Neuronal stem cell (in vitro differentiated cells): ENCODE measurements at regions not wholly inside any gene's neighbourhood (a gene's known extent, or its start where the extent isn't known, plus 50 kb on each side); places are given as distances from the start of the nearest gene placed in this dataset.

Experiments
- DNase-seq: peaks from one replicate; pipeline ENCODE4 v3.0.0-alpha.2; 2013; ENCODE audit warnings: low spot score
- H2AFZ ChIP-seq: one replicate; pipeline ENCODE4 v1.6.1; 2013; ENCODE audit warnings: mild to moderate bottlenecking, low read length, inconsistent platforms
- H2AK5ac ChIP-seq: 2 replicates; pipeline ENCODE4 v1.6.1; 2013; ENCODE audit warnings: low read depth, mild to moderate bottlenecking, inconsistent platforms, low read length, moderate library complexity, mixed read lengths
- H2BK120ac ChIP-seq: 2 replicates; pipeline ENCODE4 v1.6.1; 2013; ENCODE audit warnings: low read depth, mild to moderate bottlenecking, inconsistent platforms, low read length, moderate library complexity, mixed read lengths
- H2BK12ac ChIP-seq: one replicate; pipeline ENCODE4 v1.6.1; 2013; ENCODE audit warnings: low read length, inconsistent platforms
- H2BK15ac ChIP-seq: 2 replicates; pipeline ENCODE4 v1.6.1; 2013; ENCODE audit warnings: mild to moderate bottlenecking, low read length, inconsistent platforms, mixed read lengths
- H2BK5ac ChIP-seq: one replicate; pipeline ENCODE4 v1.6.1; 2013; ENCODE audit warnings: inconsistent platforms, mild to moderate bottlenecking, low read length, moderate library complexity
- H3K14ac ChIP-seq: one replicate; pipeline ENCODE4 v1.6.1; 2013; ENCODE audit warnings: low read length, inconsistent platforms
- H3K18ac ChIP-seq: 2 replicates; pipeline ENCODE4 v1.6.1; 2013; ENCODE audit warnings: low read length, inconsistent platforms
- H3K23ac ChIP-seq: 2 replicates; pipeline ENCODE4 v1.6.1; 2013; ENCODE audit warnings: low read depth, mild to moderate bottlenecking, mixed read lengths, low read length, inconsistent platforms; ENCODE audit not compliant: poor library complexity
- H3K27ac ChIP-seq: replicated peaks from 3 replicates; pipeline ENCODE4 v1.5.1; 2013; ENCODE audit warnings: low read length, inconsistent platforms
- H3K27me3 ChIP-seq, 3 experiments: 2 replicates each; pipeline ENCODE4 v1.6.1; 2013; ENCODE audit warnings: low read length in 3 of 3, mild to moderate bottlenecking in 2 of 3, inconsistent platforms in 1 of 3, low read depth in 1 of 3, mixed read lengths in 1 of 3, moderate library complexity in 1 of 3; ENCODE audit not compliant: control insufficient read depth in 3 of 3, insufficient read depth in 3 of 3
- H3K36me3 ChIP-seq, 2 donors: replicated peaks in 1 of 2; 2 replicates each; pipeline ENCODE4 v1.6.1; 2013; ENCODE audit warnings: low read length in 2 of 2; ENCODE audit not compliant: control insufficient read depth in 2 of 2, insufficient read depth in 2 of 2
- H3K4ac ChIP-seq: 2 replicates; pipeline ENCODE4 v1.6.1; 2013; ENCODE audit warnings: inconsistent platforms, mild to moderate bottlenecking, low read length, moderate library complexity
- H3K4me1 ChIP-seq, 2 donors: 1 replicate in 1 of 2; 2 replicates in 1 of 2; pipeline ENCODE4 v1.6.1; 2013; ENCODE audit warnings: low read length in 2 of 2, low read depth in 1 of 2; ENCODE audit not compliant: control insufficient read depth in 2 of 2, insufficient read depth in 1 of 2
- H3K4me2 ChIP-seq: one replicate; pipeline ENCODE4 v1.6.1; 2013; ENCODE audit warnings: mild to moderate bottlenecking, low read length, inconsistent platforms; ENCODE audit not compliant: insufficient read depth, poor library complexity, severe bottlenecking
- H3K4me3 ChIP-seq, 2 donors: 2 replicates each; pipeline ENCODE4 v1.5.1; 2013; ENCODE audit warnings: low read length in 2 of 2, mild to moderate bottlenecking in 2 of 2, inconsistent platforms in 1 of 2, moderate library complexity in 1 of 2
- H3K79me1 ChIP-seq: one replicate; pipeline ENCODE4 v1.6.1; 2013; ENCODE audit warnings: low read depth, mild to moderate bottlenecking, inconsistent platforms, low read length, moderate library complexity
- H3K9ac ChIP-seq: one replicate; pipeline ENCODE4 v1.6.1; 2013; ENCODE audit warnings: mild to moderate bottlenecking, low read depth, low read length, inconsistent platforms; ENCODE audit not compliant: poor library complexity
- H3K9me3 ChIP-seq, 2 donors: replicated peaks in 1 of 2; 2 replicates each; pipeline versions ENCODE3 to v1.6.1; 2013; ENCODE audit warnings: low read length in 2 of 2, mild to moderate bottlenecking in 2 of 2, inconsistent platforms in 1 of 2, low read depth in 1 of 2, mixed read lengths in 1 of 2, moderate library complexity in 1 of 2; ENCODE audit not compliant: control insufficient read depth in 2 of 2, insufficient read depth in 1 of 2
- H4K8ac ChIP-seq: one replicate; pipeline ENCODE4 v1.6.1; 2013; ENCODE audit warnings: low read depth, mild to moderate bottlenecking, inconsistent platforms, low read length, moderate library complexity
- H4K91ac ChIP-seq: one replicate; pipeline ENCODE4 v1.6.1; 2013; ENCODE audit warnings: low read length, low read depth, mild to moderate bottlenecking, inconsistent platforms; ENCODE audit not compliant: poor library complexity
- WGBS, 2 donors: extraction: QIAGEN DNeasy Blood & Tissue Kit; methylation state at CpG; one replicate each; pipeline ENCODE4 v1.1.7; 2013; ENCODE audit warnings: missing lambda C conversion rate in 2 of 2, mixed read lengths in 1 of 2; ENCODE audit not compliant: insufficient read length in 2 of 2, insufficient replicate concordance in 1 of 2; ENCODE audit errors: extremely low coverage in 2 of 2; 5-methylcytosine and 5-hydroxymethylcytosine counted together

DNA sequence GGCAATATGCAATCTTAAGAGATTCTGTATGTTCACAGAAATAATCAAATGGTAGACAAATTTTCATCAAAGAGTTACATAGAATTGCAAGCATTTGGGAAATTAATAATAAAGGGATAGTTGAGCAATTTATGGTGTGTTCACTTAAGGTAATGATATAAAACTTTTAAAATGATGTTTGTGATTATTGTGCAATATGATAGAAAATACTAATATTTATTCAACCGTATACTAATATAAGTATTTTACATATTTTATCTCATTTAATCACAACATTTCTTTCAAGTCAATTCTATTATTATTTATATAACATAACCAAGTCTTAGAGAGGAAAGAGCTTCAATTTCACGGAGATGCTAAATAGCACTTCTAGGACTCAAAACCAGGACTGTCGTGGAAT is 716.8 kb upstream of the MIR17HG start:
- Histone ChIP-seq H3K23ac (no peak overlapping the region), H3K9ac (no peak overlapping the region), H3K14ac (no peak overlapping the region), H2AK5ac (no peak overlapping the region), H2BK12ac (no peak overlapping the region), H4K8ac (no peak overlapping the region), H3K4me1 (no peaks in the 10 kb centered on the region), H3K18ac (no peak overlapping the region), H3K27me3 (no peaks in the 10 kb centered on the region), H4K91ac (no peak overlapping the region), H3K9me3 (no peaks in the 10 kb centered on the region), H3K36me3 (no peaks in the 10 kb centered on the region), H2BK5ac (no peak overlapping the region), H3K4me2 (no peak overlapping the region), H3K4ac (no peak overlapping the region), H3K79me1 (no peaks in the 10 kb centered on the region), H2BK15ac (no peak overlapping the region), H3K4me3 (no peak overlapping the region), H2AFZ (no peak overlapping the region), H2BK120ac (no peak overlapping the region), H3K27ac (no peak overlapping the region)
- DNase-seq: no peak
- WGBS, 2 donors: no CpG with 5 or more reads among the region's 3 CpGs

DNA sequence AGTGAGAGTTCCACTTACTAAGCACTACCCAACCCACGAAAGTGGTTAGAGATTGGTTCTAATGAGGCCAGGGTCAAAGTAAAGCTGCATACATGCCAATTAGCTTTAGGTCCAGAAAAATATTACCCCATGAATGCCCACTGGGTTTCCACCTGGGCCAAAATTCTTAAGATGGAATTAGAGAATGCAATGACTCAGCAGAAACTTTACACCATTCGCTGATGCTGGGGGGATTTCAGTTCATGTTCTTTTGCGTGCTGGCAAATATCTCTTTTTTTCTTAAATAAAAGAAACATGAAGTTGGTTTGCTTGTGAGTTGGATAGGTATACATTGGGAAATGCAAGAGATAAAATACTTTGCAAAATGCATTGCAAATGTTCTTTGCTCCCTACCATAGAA is 715.3 kb upstream of the MIR17HG start:
- Histone ChIP-seq H2BK120ac (no peak overlapping the region), H3K9me3 (no peaks in the 10 kb centered on the region), H3K9ac (no peak overlapping the region), H2AFZ (no peak overlapping the region), H3K4me1 (no peaks in the 10 kb centered on the region), H3K79me1 (no peaks in the 10 kb centered on the region), H2BK5ac (no peak overlapping the region), H3K18ac (no peak overlapping the region), H3K4me2 (no peak overlapping the region), H3K23ac (no peak overlapping the region), H2BK12ac (no peak overlapping the region), H3K4me3 (no peak overlapping the region), H2BK15ac (no peak overlapping the region), H3K27me3 (no peaks in the 10 kb centered on the region), H3K14ac (no peak overlapping the region), H3K36me3 (no peaks in the 10 kb centered on the region), H3K27ac (no peak overlapping the region), H3K4ac (no peak overlapping the region), H2AK5ac (no peak overlapping the region), H4K91ac (no peak overlapping the region), H4K8ac (no peak overlapping the region)
- no CpG with 5 or more reads among the region's 3 CpGs for WGBS, 2 donors
- DNase-seq: no peak

- no peak overlapping the region for H3K4ac ChIP-seq
- no peak overlapping the region for H2AK5ac ChIP-seq
- H2AFZ ChIP-seq: no peak overlapping the region
- no peak overlapping the region for H2BK120ac ChIP-seq
- no peak overlapping the region for H4K91ac ChIP-seq
- no peak overlapping the region for H3K27ac ChIP-seq
- H3K14ac ChIP-seq: no peak overlapping the region
- H3K4me2 ChIP-seq: no peak overlapping the region
- H3K79me1 ChIP-seq: no peaks in the 10 kb centered on the region
- no peaks in the 10 kb centered on the region for H3K36me3 ChIP-seq
- H3K9ac ChIP-seq: no peak overlapping the region
- H3K18ac ChIP-seq: no peak overlapping the region
- no peaks in the 10 kb centered on the region for H3K9me3 ChIP-seq
- no peak overlapping the region for H2BK5ac ChIP-seq
- DNase-seq: no peak
- H3K4me3 ChIP-seq: no peak overlapping the region
- H3K4me1 ChIP-seq: no peaks in the 10 kb centered on the region
- H2BK12ac ChIP-seq: no peak overlapping the region
- H3K23ac ChIP-seq: no peak overlapping the region
- H3K27me3 ChIP-seq: no peaks in the 10 kb centered on the region
- H4K8ac ChIP-seq: no peak overlapping the region
- no peak overlapping the region for H2BK15ac ChIP-seq
These were observed 713.6 kb upstream of the MIR17HG start for GRCh38 chr13:90633849-90634248.

GRCh38 chr13:90640976-90641375 is 706.5 kb upstream of the MIR17HG start:
- Histone ChIP-seq H3K4me1 (no peaks in the 10 kb centered on the region), H3K9me3 (peaks cover 0 to 2% of the 10 kb centered on the region in 2 donors), H3K18ac (no peak overlapping the region), H2BK15ac (no peak overlapping the region), H3K27ac (no peak overlapping the region), H3K36me3 (no peaks in the 10 kb centered on the region), H2BK120ac (no peak overlapping the region), H2BK5ac (no peak overlapping the region), H3K4me3 (no peak overlapping the region), H4K91ac (no peak overlapping the region), H2AK5ac (no peak overlapping the region), H2BK12ac (no peak overlapping the region), H3K9ac (no peak overlapping the region), H3K4me2 (no peak overlapping the region), H3K4ac (no peak overlapping the region), H4K8ac (no peak overlapping the region), H3K79me1 (no peaks in the 10 kb centered on the region), H3K27me3 (no peaks in the 10 kb centered on the region), H3K14ac (no peak overlapping the region), H3K23ac (no peak overlapping the region), H2AFZ (no peak overlapping the region)
- DNase-seq: no peak
- no CpG with 5 or more reads among the region's 1 CpG for WGBS, 2 donors
